B cell (primary cell): ENCODE measurements at regions not wholly inside any gene's neighbourhood (a gene's known extent, or its start where the extent isn't known, plus 50 kb on each side); places are given as distances from the start of the nearest gene placed in this dataset.

ENCODE experiments used
- CTCF ChIP-seq: fragments of 200-600 bp; IDR thresholded peaks from one replicate; pipeline ENCODE4 v1.8.0; 2022; ENCODE audit warnings: antibody characterized with exemption, mild to moderate bottlenecking
- EZH2 ChIP-seq: IDR thresholded peaks from 2 replicates; pipeline ENCODE4 v1.6.1; 2012; ENCODE audit warnings: borderline replicate concordance, low read depth, mild to moderate bottlenecking, moderate library complexity, low read length; ENCODE audit not compliant: insufficient read depth, poor library complexity, severe bottlenecking

- TF ChIP-seq CTCF, result no peak
- no peak for TF ChIP-seq EZH2
These were observed 263.2 kb downstream of the TMEM182 start for GRCh38 chr2:103025056-103025455.
